GM12891 (cell line): ENCODE measurements at regions not wholly inside any gene's neighbourhood (a gene's known extent, or its start where the extent isn't known, plus 50 kb on each side); places are given as distances from the start of the nearest gene placed in this dataset.

Experiments used
- POLR2A ChIP-seq: IDR thresholded peaks from 2 replicates; pipeline ENCODE4 v1.6.1; 2011; ENCODE audit warnings: low read depth, low read length, control low read depth
- POLR2AphosphoS5 ChIP-seq: IDR thresholded peaks from 2 replicates; pipeline ENCODE4 v1.6.1; 2011; ENCODE audit warnings: low read depth, low read length, control low read depth
- POU2F2 ChIP-seq: IDR thresholded peaks from 2 replicates; pipeline ENCODE4 v1.6.1; 2011; ENCODE audit warnings: low read depth, mild to moderate bottlenecking, control low read depth, low read length, moderate library complexity

DNA sequence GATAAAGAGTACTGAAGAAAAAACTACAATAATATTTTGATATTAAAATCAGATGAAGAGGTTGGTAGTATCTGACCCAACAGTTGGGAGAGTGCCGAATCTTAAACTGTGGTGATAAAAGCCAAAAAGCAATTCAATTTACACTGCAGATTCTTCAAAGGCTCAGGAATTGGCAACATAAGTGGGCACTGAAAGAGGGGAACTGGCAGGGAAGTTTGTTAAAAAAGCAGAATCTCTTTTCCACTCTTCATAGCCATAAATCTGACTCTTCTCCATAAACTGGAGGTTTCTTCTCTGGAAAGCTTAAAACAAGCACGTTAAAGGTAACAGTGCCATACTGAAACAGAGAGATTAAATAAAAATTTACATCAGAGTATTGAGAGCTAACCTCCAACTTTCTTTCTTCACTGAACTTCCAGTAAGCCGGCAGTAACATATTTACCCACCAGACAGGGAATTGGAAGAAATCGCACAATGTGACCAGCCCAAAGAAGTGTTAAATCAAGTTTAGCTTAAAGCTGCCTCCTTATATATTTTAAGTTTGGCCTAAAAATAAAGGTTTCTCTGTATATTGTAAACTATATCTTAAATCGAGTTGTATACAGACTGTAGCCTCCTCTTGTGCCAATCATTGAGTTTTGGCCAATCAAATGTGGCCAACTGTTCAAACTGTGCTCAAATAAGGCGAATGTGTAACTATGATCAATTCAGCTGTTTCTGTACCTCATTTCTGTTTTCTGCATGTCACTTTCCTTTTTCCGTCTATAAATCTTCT lies 358.3 kb downstream of the NXPE2 start:
- TF ChIP-seq POLR2A (no peak), POLR2AphosphoS5 (no peak), POU2F2 (no peak)
